ENCODE measurements at regions not wholly inside any gene's neighbourhood (a gene's known extent, or its start where the extent isn't known, plus 50 kb on each side); places are given as distances from the start of the nearest gene placed in this dataset.

GRCh38 chr2:67834482-67834881, 228.3 kb downstream of the C1D start:
- no peak for DNase-seq

DNA sequence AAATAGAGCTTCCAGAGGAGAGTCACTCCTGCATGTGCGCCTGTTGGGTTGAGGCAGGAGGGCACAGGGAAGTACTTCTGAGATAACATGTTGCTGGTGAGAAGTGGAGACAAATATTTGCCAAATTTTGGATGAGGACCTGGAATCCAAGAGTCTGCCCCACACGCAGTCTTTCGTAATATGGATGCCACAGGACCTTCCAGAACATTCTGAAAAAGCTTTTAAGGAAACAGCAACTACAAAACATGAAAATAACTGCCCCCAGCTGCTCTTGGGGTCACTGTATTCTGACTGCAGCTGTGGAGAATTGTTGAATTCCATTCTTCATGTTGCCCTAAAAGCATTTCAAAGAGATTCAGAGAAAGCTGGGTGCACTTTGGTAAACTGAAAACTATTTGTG, 227.5 kb downstream of the C1D start:
- DNase-seq = no peak

GRCh38 chr2:67836866-67837265, 225.9 kb downstream of the C1D start:
- no peak for DNase-seq

DNA sequence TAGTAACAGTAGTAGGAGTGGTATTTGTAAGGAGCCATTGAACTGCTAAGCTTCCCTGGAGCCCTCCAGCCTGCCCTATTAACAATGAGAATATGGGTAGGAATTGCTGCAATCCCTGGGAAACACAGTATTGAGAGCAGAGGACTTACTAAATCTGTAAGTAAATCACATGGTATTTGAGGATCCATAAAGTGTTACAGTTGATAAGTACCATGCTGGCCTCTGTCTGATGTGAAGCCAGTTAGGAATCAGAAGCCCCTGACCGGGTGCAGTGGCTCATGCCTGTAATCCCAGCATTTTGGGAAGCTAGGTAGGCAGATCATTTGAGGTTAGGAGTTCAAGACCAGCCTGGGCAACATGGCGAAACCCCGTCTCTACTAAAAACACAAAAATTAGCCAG, 224.6 kb downstream of the C1D start:
- DNase-seq = no peak

DNA sequence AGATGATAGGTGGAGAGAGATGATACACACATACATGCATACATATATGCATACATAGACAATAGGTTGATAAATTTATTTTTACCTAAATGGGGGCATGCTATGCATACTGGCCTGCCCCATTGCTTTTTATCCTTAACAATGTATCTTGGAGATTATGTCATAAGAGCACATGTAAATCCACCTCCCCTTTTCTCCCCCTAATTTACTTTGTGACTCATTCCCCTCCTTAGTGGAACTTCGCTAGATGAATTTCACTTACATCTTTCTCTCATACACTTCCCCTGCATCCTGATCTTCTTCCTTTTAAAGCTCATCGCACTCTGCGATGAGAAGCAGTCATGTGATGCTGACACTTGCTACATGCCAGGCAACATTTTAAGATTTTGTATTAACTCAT, 223.6 kb downstream of the C1D start:
- DNase-seq = no peak

- no peak for DNase-seq
Observed at GRCh38 chr2:67839668-67840067, 223.1 kb downstream of the C1D start.

GRCh38 chr2:67840460-67841068, 222.2 kb downstream of the C1D start:
- DNase-seq = peak in 30 of 56 donors; percentile 1 to 59 (median 14)

GRCh38 chr2:67841711-67842110, 221.1 kb downstream of the C1D start:
- no peak for DNase-seq

- no peak for DNase-seq
Observed at GRCh38 chr2:67842375-67842959, 220.3 kb downstream of the C1D start.

GRCh38 chr2:67844024-67844540, 218.7 kb downstream of the C1D start:
- no peak for DNase-seq

DNA sequence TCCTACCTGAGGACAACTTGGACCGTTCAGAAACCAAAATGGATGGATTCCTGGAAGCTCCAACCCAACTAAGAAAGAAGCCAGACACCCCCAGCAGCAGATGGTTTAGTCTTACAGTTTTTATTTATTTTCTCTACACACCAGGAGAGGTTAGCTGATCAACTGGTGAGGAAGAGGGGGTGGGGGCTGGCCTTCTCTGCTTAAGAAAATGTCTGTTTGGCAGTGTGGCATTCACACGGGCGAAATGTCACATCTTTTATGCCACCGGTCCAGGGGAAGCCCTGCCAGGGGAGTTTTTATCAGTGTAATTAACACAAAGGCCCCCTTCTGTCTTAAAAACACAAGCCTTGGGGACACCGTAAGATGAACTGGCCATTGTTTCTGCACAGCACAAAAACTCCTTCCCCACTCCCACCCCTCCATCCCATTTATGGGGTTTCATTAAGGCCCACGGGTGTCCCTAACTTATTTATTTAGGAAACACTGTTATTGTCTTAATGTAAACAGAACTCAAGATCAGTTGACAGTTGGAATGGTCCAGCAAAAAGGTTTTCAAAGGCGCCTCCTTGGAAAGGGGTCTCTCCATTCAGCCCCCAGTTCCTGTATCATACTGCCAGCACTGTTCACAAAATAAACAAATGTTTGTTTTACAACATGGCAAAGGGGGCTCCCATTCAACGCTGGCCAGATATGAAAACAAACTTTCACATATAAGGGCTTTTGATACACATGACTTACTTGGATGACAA, 217.0 kb downstream of the C1D start:
- DNase-seq = no peak

DNA sequence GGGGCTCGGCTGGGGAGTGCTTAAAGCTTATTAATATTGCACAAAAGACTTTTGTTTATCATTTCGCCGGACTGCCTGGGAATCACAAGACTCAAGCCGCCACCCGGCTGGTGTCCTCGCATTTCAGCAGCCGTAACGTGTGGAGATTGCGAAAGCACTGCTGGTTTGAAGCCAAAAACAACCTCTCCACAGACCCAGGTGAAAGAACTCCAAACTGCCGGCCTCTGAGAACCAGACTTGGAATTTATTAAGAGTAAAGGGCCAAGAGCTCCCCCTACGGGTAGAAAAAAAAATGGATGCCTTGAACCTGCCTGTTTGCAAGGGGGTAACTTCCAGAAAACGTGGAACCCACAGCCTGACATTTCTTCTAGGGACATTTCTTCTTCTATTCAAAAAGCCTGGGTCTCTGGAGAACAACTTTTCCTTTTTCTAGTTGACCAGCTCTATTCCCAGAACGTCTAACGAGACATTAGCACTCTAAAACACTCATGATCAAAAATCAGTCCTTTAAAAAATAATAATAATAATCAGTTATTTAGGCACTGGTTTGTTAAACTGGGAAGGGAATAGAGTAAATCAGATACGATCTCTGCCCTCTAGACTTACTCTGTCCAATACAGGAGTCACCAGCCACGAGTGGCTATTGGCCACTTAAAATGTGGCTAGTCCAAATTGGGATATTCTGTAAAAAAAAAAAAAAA, 216.3 kb downstream of the C1D start:
- DNase-seq = peak in 50 of 56 donors; percentile 4 to 78 (median 24)

DNA sequence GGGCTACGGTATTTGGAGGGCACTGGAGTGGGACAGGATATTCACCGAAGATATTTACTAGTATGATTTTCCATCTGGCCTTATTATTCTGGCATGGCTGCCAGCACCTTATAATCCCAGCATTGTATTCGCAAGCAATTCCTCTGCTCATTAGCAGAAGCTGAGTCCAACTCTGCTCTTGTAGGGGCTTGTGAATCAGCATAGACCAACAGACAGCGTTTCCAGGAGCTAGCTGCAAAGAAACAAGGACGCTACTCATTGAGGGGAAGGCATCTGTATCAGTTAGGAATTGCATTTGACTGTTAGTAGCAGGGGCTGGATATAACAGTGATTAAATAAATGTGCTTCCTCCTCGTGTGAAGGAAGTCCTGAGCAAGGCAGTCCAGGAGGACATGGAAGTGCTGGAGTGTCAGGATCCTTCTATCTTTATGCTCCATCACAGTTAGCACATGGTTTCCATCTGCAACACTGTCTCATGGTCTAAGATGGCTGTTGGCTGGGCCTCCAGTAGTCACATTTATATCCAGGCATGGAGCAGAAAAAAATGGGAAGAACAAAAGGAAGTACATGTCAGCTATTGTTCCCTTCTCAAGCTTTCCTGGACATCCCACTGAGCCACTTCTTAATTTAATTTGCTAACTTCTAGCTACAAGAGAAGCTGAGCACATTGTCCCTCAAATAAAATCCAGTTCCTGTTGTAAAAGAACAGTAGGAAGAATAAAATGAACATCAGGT, 214.1 kb downstream of the C1D start:
- DNase-seq = peak in 1 of 56 donors; percentile 6

- DNase-seq = no peak
Observed at GRCh38 chr2:67851016-67851415, 211.8 kb downstream of the C1D start.

- no peak for DNase-seq
Observed at GRCh38 chr2:67851956-67852824, 210.6 kb downstream of the C1D start.

- DNase-seq = no peak
Observed at GRCh38 chr2:67854103-67854743, 208.6 kb downstream of the C1D start.

- DNase-seq = no peak
Observed at GRCh38 chr2:67854798-67855197, 208.0 kb downstream of the C1D start.

DNA sequence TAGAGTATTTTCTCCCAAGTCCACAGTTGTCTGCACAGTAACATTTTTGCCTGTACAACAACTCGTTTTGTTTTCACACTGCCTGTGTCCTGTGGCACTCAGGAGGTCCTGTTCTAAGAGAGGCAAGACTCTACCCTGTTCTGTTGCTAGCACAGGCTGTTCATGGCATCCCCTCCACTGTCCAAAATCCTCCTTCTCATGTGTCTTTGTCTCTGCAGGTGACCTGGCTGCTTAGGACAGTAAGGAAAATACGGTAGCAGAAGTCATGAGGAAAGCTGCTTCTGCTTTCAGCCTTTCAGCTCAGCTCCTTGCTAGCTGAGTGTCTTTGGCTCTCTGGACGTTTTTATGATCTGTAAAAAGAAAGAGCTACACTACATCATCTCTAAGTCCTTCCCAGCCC, 205.9 kb downstream of the C1D start:
- DNase-seq = no peak

- no peak for DNase-seq
Observed at GRCh38 chr2:67857836-67858235, 205.0 kb downstream of the C1D start.

DNA sequence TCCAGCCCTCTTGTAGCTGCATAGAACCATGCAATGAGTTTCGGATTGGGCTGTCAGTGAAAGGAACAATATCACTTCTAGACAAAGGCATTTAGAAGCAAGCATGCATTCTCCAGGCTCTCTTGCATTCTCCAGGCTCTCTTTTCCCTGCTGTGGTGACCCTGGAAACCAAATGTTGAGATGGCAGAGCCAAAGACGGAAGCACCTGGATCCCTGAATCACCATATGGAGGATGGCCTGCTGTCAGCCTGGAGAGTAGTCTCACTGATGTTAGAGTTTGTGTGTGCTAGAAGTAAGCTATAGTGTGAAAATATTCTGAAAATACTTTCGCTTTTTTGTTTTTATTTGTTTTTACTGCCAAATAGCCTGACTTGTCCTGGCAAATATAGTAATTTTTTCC, 203.9 kb downstream of the C1D start:
- DNase-seq = no peak
